HepG2 (cell line): ENCODE measurements at regions not wholly inside any gene's neighbourhood (a gene's known extent, or its start where the extent isn't known, plus 50 kb on each side); places are given as distances from the start of the nearest gene placed in this dataset.

Source experiments
- ATAC-seq: fragments of 200-7000 bp; cut with Tn5 transposase; 3 replicates; pipeline ENCODE4 v1.9.1; 2020; ENCODE audit warnings: mild to moderate bottlenecking, moderate library complexity
- BruUV-seq: library from RNA; stranded (reverse); fragments of 400-500 nt; replicated peaks from 2 replicates; lab custom pipeline; 2021; lab: Mats Ljungman, UMichigan
- CTCF ChIA-PET: fragments of 300-600 bp; formaldehyde crosslinking; extraction: SDS; loops from one replicate; lab custom pipeline; 2021; ENCODE audit warnings: low total read pairs, inconsistent platforms, low intra/inter-chr PET ratio; lab: Yijun Ruan, JAX
- POLR2A ChIA-PET: fragments of 350-600 bp; sonication (Branson Sonifier 250); formaldehyde crosslinking; loops from one replicate; lab custom pipeline; 2020; ENCODE audit warnings: antibody characterized with exemption, inconsistent platforms; lab: Yijun Ruan, JAX
- DNase-seq: peaks from one replicate; pipeline ENCODE4 v3.0.0-alpha.2; 2015; ENCODE audit warnings: low spot score
- FAIRE-seq: peaks from 3 replicates; lab custom pipeline; 2011; peaks lifted over from hg19 to GRCh38; lab: Jason Lieb, UNC
- H2AFZ ChIP-seq: one replicate; pipeline ENCODE4 v1.6.1; 2011; ENCODE audit warnings: low read length, inconsistent platforms
- H3K27ac ChIP-seq: fragments of 300-600 bp; 3 replicates; pipeline ENCODE4 v1.8.0; 2011; ENCODE audit warnings: mixed run types, mild to moderate bottlenecking, mixed read lengths, low read length, inconsistent platforms; ENCODE audit not compliant: insufficient read depth; ENCODE audit errors: extremely low read length
- H3K27me3 ChIP-seq, 2 experiments: fragments of 200-600 bp in 1 of 2; 2 replicates in 1 of 2; 3 replicates in 1 of 2; pipeline versions ENCODE4 v1.6.0 to v1.8.0; 2011; ENCODE audit warnings: low read length in 2 of 2, mild to moderate bottlenecking in 2 of 2, moderate library complexity in 2 of 2, inconsistent platforms in 1 of 2; ENCODE audit not compliant: insufficient read depth in 2 of 2, control insufficient read depth in 1 of 2
- H3K36me3 ChIP-seq, 2 experiments: fragments of 200-600 bp in 1 of 2; replicated peaks in 1 of 2; 2 replicates in 1 of 2; 3 replicates in 1 of 2; pipeline versions ENCODE4 v1.5.1 to v1.8.0; 2011; ENCODE audit warnings: low read length in 2 of 2, inconsistent platforms in 1 of 2; ENCODE audit not compliant: insufficient read depth in 2 of 2, control insufficient read depth in 1 of 2
- H3K4me1 ChIP-seq: 2 replicates; pipeline ENCODE4 v1.5.1; 2012; ENCODE audit warnings: low read length, inconsistent platforms; ENCODE audit not compliant: insufficient read depth
- H3K4me2 ChIP-seq: 2 replicates; pipeline ENCODE4 v1.6.0; 2011; ENCODE audit warnings: low read depth, low read length, inconsistent platforms
- H3K4me3 ChIP-seq, 3 experiments: fragments of 200-600 bp in 1 of 3; sonication (generic), shearing (Covaris generic) in 1 of 3; replicated peaks in 1 of 3; 2 replicates each; pipeline ENCODE4 v1.5.1; 2011 to 2016; ENCODE audit warnings: low read length in 3 of 3, inconsistent platforms in 2 of 3, low read depth in 2 of 3, mild to moderate bottlenecking in 2 of 3, control low read depth in 1 of 3, mixed read lengths in 1 of 3; ENCODE audit not compliant: insufficient read depth in 1 of 3
- H3K79me2 ChIP-seq: one replicate; pipeline ENCODE4 v1.6.1; 2011; ENCODE audit warnings: low read length, inconsistent platforms; ENCODE audit not compliant: insufficient read depth
- H3K9ac ChIP-seq: 2 replicates; pipeline ENCODE4 v1.6.0; 2011; ENCODE audit warnings: mild to moderate bottlenecking, low read depth, low read length, inconsistent platforms; ENCODE audit not compliant: insufficient read depth
- H3K9me3 ChIP-seq: 2 replicates; pipeline ENCODE4 v1.5.1; 2012; ENCODE audit warnings: mild to moderate bottlenecking, low read length
- H4K20me1 ChIP-seq: 2 replicates; pipeline ENCODE4 v1.6.0; 2011; ENCODE audit warnings: inconsistent platforms, mild to moderate bottlenecking, low read length, moderate library complexity; ENCODE audit not compliant: insufficient read depth
- DR1 ChIP-seq: sonication (generic); formaldehyde crosslinking; IDR thresholded peaks from 2 replicates; pipeline ENCODE4 v1.8.0; 2021; ENCODE audit warnings: mild to moderate bottlenecking, missing genetic modification reagents, inconsistent platforms
- FOXM1 ChIP-seq: sonication (generic); formaldehyde crosslinking; IDR thresholded peaks from 2 replicates; pipeline ENCODE4 v1.5.0; 2020; ENCODE audit warnings: missing genetic modification reagents
- ZNF580 ChIP-seq: IDR thresholded peaks from 2 replicates; pipeline ENCODE4 v1.6.1; 2016; ENCODE audit warnings: low read depth, borderline replicate concordance
- ZNF660 ChIP-seq: sonication (generic); formaldehyde crosslinking; IDR thresholded peaks from 2 replicates; pipeline ENCODE4 v1.5.1; 2020; ENCODE audit warnings: mild to moderate bottlenecking, low read depth, missing genetic modification reagents, borderline replicate concordance
- ZNF790 ChIP-seq: sonication (generic); formaldehyde crosslinking; IDR thresholded peaks from 2 replicates; pipeline ENCODE4 v1.8.0; 2022; ENCODE audit warnings: missing genetic modification reagents, mild to moderate bottlenecking, borderline replicate concordance
- ZSCAN29 ChIP-seq: sonication (generic); formaldehyde crosslinking; conservative IDR thresholded peaks from 2 replicates; pipeline ENCODE4 v1.4.0; 2020; ENCODE audit warnings: mild to moderate bottlenecking, missing genetic modification reagents
- WGBS: methylation state at CpG from one replicate; pipeline ENCODE4 v1.1.6; 2017; ENCODE audit warnings: low lambda C conversion rate; 5-methylcytosine and 5-hydroxymethylcytosine counted together
- in situ Hi-C: cut with HindIII; loops from 2 replicates; pipeline ENCODE4 v1.10.0; 2017; ENCODE audit warnings: low pct_unique_long_range_greater_than_20kb; ENCODE audit not compliant: extremely low pct_ligation_motif_present
- intact Hi-C: fragments of 100-400 bp; cut with micrococcal nuclease; formaldehyde crosslinking; loops from one replicate; pipeline ENCODE4 v1.10.0; 2022; ENCODE audit not compliant: unreplicated experiment
- TF ChIP-seq, protein P1 (sequence below): sonication (generic); formaldehyde crosslinking; IDR thresholded peaks from 2 replicates; pipeline ENCODE4 v1.4.0; 2020; ENCODE audit warnings: missing genetic modification reagents, mild to moderate bottlenecking, borderline replicate concordance
- TF ChIP-seq, protein P2 (sequence below): sonication (generic); formaldehyde crosslinking; IDR thresholded peaks from 2 replicates; pipeline ENCODE4 v1.4.0; 2020; ENCODE audit warnings: mild to moderate bottlenecking, missing genetic modification reagents

- in situ Hi-C loops (no loop called here), intact Hi-C loops (no loop called here)
- DNase-seq (no peak), FAIRE-seq (no peak), ATAC-seq (no peak)
- ChIA-PET POLR2A (no interaction called here), CTCF (no interaction called here)
- Histone ChIP-seq H4K20me1 (no peaks in the 10 kb centered on the region), H3K4me3 (no peak overlapping the region), H3K79me2 (no peaks in the 10 kb centered on the region), H2AFZ (no peak overlapping the region), H3K4me2 (no peak overlapping the region; the same call in 1 of the 2 replicates), H3K27me3 (peaks cover 1 to 28% of the 10 kb centered on the region in 2 experiments; a peak in 4 of 5 replicates), H3K36me3 (no peaks in the 10 kb centered on the region), H3K27ac (no peak overlapping the region), H3K4me1 (no peaks in the 10 kb centered on the region), H3K9me3 (peaks cover 8% of the 10 kb centered on the region; the same call in 1 of the 2 replicates), H3K9ac (no peak overlapping the region)
- WGBS = 0% methylated on average over 3 of the region's 3 CpGs
- BruUV-seq = no TSS peak
- TF ChIP-seq DR1 (CRISPR knock-in tag) (no peak), FOXM1 (CRISPR knock-in tag) (no peak), ZNF580 (CRISPR knock-in tag) (no peak), ZNF660 (no peak), ZSCAN29 (CRISPR knock-in tag) (no peak), ZNF790 (CRISPR knock-in tag) (no peak)
- TF ChIP-seq, protein P1, sequence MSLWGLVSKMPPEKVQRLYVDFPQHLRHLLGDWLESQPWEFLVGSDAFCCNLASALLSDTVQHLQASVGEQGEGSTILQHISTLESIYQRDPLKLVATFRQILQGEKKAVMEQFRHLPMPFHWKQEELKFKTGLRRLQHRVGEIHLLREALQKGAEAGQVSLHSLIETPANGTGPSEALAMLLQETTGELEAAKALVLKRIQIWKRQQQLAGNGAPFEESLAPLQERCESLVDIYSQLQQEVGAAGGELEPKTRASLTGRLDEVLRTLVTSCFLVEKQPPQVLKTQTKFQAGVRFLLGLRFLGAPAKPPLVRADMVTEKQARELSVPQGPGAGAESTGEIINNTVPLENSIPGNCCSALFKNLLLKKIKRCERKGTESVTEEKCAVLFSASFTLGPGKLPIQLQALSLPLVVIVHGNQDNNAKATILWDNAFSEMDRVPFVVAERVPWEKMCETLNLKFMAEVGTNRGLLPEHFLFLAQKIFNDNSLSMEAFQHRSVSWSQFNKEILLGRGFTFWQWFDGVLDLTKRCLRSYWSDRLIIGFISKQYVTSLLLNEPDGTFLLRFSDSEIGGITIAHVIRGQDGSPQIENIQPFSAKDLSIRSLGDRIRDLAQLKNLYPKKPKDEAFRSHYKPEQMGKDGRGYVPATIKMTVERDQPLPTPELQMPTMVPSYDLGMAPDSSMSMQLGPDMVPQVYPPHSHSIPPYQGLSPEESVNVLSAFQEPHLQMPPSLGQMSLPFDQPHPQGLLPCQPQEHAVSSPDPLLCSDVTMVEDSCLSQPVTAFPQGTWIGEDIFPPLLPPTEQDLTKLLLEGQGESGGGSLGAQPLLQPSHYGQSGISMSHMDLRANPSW (CRISPR knock-in tag) = no peak
- TF ChIP-seq, protein P2, sequence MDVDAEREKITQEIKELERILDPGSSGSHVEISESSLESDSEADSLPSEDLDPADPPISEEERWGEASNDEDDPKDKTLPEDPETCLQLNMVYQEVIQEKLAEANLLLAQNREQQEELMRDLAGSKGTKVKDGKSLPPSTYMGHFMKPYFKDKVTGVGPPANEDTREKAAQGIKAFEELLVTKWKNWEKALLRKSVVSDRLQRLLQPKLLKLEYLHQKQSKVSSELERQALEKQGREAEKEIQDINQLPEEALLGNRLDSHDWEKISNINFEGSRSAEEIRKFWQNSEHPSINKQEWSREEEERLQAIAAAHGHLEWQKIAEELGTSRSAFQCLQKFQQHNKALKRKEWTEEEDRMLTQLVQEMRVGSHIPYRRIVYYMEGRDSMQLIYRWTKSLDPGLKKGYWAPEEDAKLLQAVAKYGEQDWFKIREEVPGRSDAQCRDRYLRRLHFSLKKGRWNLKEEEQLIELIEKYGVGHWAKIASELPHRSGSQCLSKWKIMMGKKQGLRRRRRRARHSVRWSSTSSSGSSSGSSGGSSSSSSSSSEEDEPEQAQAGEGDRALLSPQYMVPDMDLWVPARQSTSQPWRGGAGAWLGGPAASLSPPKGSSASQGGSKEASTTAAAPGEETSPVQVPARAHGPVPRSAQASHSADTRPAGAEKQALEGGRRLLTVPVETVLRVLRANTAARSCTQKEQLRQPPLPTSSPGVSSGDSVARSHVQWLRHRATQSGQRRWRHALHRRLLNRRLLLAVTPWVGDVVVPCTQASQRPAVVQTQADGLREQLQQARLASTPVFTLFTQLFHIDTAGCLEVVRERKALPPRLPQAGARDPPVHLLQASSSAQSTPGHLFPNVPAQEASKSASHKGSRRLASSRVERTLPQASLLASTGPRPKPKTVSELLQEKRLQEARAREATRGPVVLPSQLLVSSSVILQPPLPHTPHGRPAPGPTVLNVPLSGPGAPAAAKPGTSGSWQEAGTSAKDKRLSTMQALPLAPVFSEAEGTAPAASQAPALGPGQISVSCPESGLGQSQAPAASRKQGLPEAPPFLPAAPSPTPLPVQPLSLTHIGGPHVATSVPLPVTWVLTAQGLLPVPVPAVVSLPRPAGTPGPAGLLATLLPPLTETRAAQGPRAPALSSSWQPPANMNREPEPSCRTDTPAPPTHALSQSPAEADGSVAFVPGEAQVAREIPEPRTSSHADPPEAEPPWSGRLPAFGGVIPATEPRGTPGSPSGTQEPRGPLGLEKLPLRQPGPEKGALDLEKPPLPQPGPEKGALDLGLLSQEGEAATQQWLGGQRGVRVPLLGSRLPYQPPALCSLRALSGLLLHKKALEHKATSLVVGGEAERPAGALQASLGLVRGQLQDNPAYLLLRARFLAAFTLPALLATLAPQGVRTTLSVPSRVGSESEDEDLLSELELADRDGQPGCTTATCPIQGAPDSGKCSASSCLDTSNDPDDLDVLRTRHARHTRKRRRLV (CRISPR knock-in tag) = no peak
Observed at GRCh38 chr3:150074277-150074676, 103.6 kb upstream of the PFN2 start.
